Stimulated activated CD8-positive, alpha-beta memory T cell treated with anti-CD3 and anti-CD28 coated beads, Interleukin-12 subunit alpha, Interleukin-12 subunit beta, amount 100 ng/mL, for 24 hours (primary cell): ENCODE measurements at regions not wholly inside any gene's neighbourhood (a gene's known extent, or its start where the extent isn't known, plus 50 kb on each side); places are given as distances from the start of the nearest gene placed in this dataset.
"Not testable (repeated sequence)": the region's sequence is repeated elsewhere in the genome, so short reads cannot be mapped to it uniquely, and the experiment has no call there.

Experiments used
- DNase-seq: peaks from one replicate; pipeline ENCODE4 v3.0.0-alpha.2; 2020; ENCODE audit errors: extremely low read depth

GRCh38 chr2:87409601-87410000 lies 338.3 kb upstream of the PLGLB2 start:
- DNase-seq = not testable (repeated sequence)

- DNase-seq = not testable (repeated sequence)
Measured at GRCh38 chr2:87410371-87410770, 337.5 kb upstream of the PLGLB2 start.

- DNase-seq = not testable (repeated sequence)
Measured at GRCh38 chr2:87412036-87412820, 335.7 kb upstream of the PLGLB2 start.

GRCh38 chr2:87414331-87414730 lies 333.6 kb upstream of the PLGLB2 start:
- not testable (repeated sequence) for DNase-seq

- not testable (repeated sequence) for DNase-seq
Measured at GRCh38 chr2:87414795-87415570, 332.9 kb upstream of the PLGLB2 start.

- not testable (repeated sequence) for DNase-seq
Measured at GRCh38 chr2:87415586-87416265, 332.2 kb upstream of the PLGLB2 start.

GRCh38 chr2:87416266-87416592 lies 331.7 kb upstream of the PLGLB2 start:
- not testable (repeated sequence) for DNase-seq

- DNase-seq = not testable (repeated sequence)
Measured at GRCh38 chr2:87417147-87417546, 330.7 kb upstream of the PLGLB2 start.

- not testable (repeated sequence) for DNase-seq
Measured at GRCh38 chr2:87417742-87418567, 329.9 kb upstream of the PLGLB2 start.

GRCh38 chr2:87418823-87419822 lies 328.8 kb upstream of the PLGLB2 start:
- DNase-seq = not testable (repeated sequence)

- DNase-seq = not testable (repeated sequence)
Measured at GRCh38 chr2:87419980-87420379, 327.9 kb upstream of the PLGLB2 start.

GRCh38 chr2:87420954-87421353 lies 326.9 kb upstream of the PLGLB2 start:
- DNase-seq = not testable (repeated sequence)

- not testable (repeated sequence) for DNase-seq
Measured at GRCh38 chr2:87423796-87424762, 323.8 kb upstream of the PLGLB2 start.

GRCh38 chr2:87424763-87425154 lies 323.1 kb upstream of the PLGLB2 start:
- DNase-seq = not testable (repeated sequence)

- not testable (repeated sequence) for DNase-seq
Measured at GRCh38 chr2:87425191-87425590, 322.7 kb upstream of the PLGLB2 start.

GRCh38 chr2:87425717-87426116 lies 322.2 kb upstream of the PLGLB2 start:
- not testable (repeated sequence) for DNase-seq

GRCh38 chr2:87428452-87429130 lies 319.3 kb upstream of the PLGLB2 start:
- DNase-seq = not testable (repeated sequence)

GRCh38 chr2:87429206-87429930 lies 318.5 kb upstream of the PLGLB2 start:
- not testable (repeated sequence) for DNase-seq
